HG02759 (cell line): ENCODE measurements at regions not wholly inside any gene's neighbourhood (a gene's known extent, or its start where the extent isn't known, plus 50 kb on each side); places are given as distances from the start of the nearest gene placed in this dataset.

ENCODE experiments used
- ATAC-seq: cut with Tn5 transposase; IDR thresholded peaks from one replicate; pipeline ENCODE4 v1.9.1; 2021; ENCODE audit warnings: mild to moderate bottlenecking, moderate library complexity; ENCODE audit not compliant: unreplicated experiment

DNA sequence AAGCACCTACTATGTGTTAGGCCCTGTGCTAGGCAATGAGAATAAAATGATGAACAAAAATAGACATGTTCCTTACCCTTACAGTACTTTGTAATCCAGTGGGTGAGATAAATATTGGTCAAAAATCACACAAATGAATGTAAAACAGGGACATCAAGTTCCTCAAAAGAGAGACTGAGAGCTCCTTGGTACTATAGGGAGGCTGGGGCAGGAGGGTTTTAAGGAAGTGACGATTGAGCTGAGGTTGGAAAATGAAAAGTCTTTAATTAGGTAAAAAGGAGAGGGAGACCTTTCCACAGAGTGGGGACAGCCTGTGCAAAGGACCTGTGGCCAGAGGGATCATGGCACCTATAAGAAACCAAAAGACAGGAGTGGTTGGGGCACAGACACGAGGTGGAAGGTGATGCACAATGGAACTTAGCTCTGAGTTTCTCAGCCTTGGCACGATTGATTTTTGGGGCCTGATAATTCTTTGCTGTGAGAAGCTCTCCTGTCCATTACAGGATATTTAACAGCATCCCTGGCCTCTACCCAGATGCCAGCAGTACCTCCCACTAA lies 140.3 kb downstream of the CEP57L1 start:
- no peak for ATAC-seq

DNA sequence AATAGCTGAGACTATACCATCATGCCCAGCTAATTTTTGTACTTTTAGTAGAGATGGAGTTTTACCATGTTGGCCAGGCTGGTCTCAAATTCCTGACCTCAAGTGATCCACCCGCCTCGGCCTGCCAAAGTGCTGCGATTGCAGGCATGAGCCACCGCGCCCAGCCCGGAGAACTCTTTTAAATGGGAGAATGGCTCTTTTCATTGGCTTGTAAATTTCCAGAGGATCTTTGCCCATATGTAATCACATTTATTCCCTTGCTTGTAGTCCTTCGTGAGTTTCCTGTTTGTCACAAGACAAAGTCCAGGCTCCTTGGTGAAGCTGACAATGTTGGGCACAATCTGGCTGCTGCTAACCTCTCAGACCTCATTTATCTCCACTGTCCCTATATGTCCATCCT lies 135.1 kb downstream of the CEP57L1 start:
- no peak for ATAC-seq

- no peak for ATAC-seq
Measured at GRCh38 chr6:109229536-109229935, 134.2 kb downstream of the CEP57L1 start.

DNA sequence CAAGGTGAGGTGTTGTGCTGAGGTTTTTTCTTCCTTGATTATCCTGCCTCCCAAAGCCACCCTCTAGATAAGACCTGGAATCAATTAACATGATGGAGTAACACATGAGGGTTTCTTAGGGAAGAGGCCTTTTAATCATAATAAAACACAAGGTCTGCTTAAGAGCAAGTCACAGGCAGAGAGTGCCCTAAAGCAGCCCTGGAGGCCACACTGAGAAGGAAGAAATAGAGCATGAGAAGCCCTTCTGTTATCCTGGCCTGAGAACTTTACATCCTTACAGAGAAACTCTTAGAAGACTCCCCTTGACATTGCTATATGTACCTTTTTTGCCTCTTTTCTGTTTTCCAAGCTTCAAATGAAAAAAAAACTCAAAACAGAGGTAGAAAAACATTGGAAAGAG lies 132.3 kb downstream of the CEP57L1 start:
- no peak for ATAC-seq

GRCh38 chr6:109226353-109226752 lies 131.0 kb downstream of the CEP57L1 start:
- no peak for ATAC-seq

DNA sequence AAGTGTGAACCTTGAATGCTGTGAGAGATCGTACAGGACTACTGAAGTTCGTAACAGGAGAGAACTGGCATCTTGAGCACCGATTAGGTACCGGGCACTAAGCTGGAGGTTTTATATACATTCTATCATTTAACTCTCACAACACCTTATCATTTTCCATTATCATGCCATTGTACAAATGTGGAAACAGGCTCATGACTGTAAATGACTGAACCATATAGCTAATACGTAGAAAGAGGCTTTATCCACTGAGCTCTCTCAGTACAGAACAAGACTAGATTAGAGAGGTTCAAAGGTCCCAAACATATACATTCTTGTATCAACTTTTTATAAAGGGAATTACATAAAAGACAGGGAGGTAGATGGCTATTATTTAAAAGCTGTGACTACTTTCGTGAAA lies 130.6 kb downstream of the CEP57L1 start:
- no peak for ATAC-seq

DNA sequence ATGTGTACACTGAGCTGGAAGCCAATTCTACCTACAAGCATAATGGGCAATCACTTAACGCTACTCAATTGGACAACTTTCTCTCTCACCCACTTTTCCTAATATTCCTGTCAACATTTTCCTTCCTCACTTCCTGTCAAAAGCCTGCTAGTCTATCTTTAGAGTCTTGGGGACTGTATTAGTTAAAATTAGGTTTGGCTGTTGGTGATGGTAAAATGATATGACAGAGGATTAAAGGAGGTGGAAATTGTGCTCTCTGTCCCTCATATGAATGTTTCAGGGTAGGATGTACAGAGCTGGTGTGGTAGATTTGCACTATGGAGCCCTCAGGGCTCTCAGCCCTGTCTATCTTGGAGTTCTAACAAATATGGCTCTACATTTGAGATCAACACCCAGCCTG lies 129.7 kb downstream of the CEP57L1 start:
- no peak for ATAC-seq

- ATAC-seq = no peak
Measured at GRCh38 chr6:109224107-109224875, 129.0 kb downstream of the CEP57L1 start.

DNA sequence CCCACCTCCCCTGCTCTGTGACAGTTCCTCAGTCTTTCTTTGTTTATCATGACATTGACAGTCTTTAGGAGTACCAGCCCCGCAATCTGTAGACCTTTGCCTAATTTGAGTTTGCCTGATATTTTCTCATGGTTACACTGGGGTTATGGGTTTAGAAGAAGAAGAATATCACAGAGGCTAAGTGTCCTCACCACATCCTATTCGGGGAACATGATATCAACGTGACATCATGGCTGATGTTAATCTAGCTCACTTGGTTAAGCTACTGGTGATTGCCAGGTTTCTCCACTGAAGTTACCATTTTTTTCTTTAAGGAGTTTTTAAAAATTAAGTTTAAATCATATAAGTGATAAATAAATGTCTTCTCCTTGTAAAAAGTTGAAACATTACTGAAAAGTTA lies 127.5 kb downstream of the CEP57L1 start:
- no peak for ATAC-seq

GRCh38 chr6:109221543-109222195 lies 126.4 kb downstream of the CEP57L1 start:
- no peak for ATAC-seq
